Vagina (tissue), 2 donors: ENCODE measurements at regions not wholly inside any gene's neighbourhood (a gene's known extent, or its start where the extent isn't known, plus 50 kb on each side); places are given as distances from the start of the nearest gene placed in this dataset.

Experiments used
- POLR2A ChIP-seq, 2 donors: fragments of 450-650 bp; IDR thresholded peaks; one replicate each; pipeline ENCODE4 v1.6.1; 2017; ENCODE audit warnings: antibody characterized with exemption in 2 of 2, mild to moderate bottlenecking in 2 of 2, moderate library complexity in 2 of 2
- TF ChIP-seq, protein P1 (sequence below), 3 experiments: fragments of 450-650 bp in 2 of 3; fragments of 200-600 bp in 1 of 3; sonication (generic) in 1 of 3; IDR thresholded peaks; one replicate each; pipeline ENCODE4 v1.5.1; 2017 to 2019; ENCODE audit warnings: antibody characterized with exemption in 3 of 3, mild to moderate bottlenecking in 2 of 3, moderate library complexity in 2 of 3

GRCh38 chr13:74045583-74045982 is 88.6 kb downstream of the KLF12 start:
- TF ChIP-seq POLR2A (IDR thresholded peaks at IDR 0.05), result no peak
- TF ChIP-seq, protein P1, sequence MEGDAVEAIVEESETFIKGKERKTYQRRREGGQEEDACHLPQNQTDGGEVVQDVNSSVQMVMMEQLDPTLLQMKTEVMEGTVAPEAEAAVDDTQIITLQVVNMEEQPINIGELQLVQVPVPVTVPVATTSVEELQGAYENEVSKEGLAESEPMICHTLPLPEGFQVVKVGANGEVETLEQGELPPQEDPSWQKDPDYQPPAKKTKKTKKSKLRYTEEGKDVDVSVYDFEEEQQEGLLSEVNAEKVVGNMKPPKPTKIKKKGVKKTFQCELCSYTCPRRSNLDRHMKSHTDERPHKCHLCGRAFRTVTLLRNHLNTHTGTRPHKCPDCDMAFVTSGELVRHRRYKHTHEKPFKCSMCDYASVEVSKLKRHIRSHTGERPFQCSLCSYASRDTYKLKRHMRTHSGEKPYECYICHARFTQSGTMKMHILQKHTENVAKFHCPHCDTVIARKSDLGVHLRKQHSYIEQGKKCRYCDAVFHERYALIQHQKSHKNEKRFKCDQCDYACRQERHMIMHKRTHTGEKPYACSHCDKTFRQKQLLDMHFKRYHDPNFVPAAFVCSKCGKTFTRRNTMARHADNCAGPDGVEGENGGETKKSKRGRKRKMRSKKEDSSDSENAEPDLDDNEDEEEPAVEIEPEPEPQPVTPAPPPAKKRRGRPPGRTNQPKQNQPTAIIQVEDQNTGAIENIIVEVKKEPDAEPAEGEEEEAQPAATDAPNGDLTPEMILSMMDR (IDR thresholded peaks at IDR 0.05), result no peak
